H1 (cell line): ENCODE measurements at regions not wholly inside any gene's neighbourhood (a gene's known extent, or its start where the extent isn't known, plus 50 kb on each side); places are given as distances from the start of the nearest gene placed in this dataset.

Source experiments
- CHD2 ChIP-seq: IDR thresholded peaks from 2 replicates; pipeline ENCODE4 v1.6.1; 2012; ENCODE audit warnings: low read length, improper control_type of control experiment
- CTCF ChIP-seq, 3 experiments: IDR thresholded peaks; 1 replicate in 2 of 3; 2 replicates in 1 of 3; pipeline versions ENCODE4 v1.5.1 to v1.6.1; 2011; ENCODE audit warnings: low read length in 3 of 3, mild to moderate bottlenecking in 3 of 3, inconsistent platforms in 2 of 3, low read depth in 1 of 3, moderate library complexity in 1 of 3; ENCODE audit not compliant: insufficient read depth in 1 of 3; ENCODE audit errors: control extremely low read depth in 1 of 3
- EZH2 ChIP-seq: fragments of 200-600 bp; sonication (generic); IDR thresholded peaks from 2 replicates; pipeline ENCODE4 v1.7.1; 2012; ENCODE audit warnings: low read depth, mild to moderate bottlenecking, moderate library complexity, low read length, inconsistent platforms; ENCODE audit not compliant: severe bottlenecking
- GABPA ChIP-seq: IDR thresholded peaks from 2 replicates; pipeline ENCODE4 v1.6.1; 2011; ENCODE audit warnings: mild to moderate bottlenecking, low read length, moderate library complexity, borderline replicate concordance; ENCODE audit not compliant: insufficient read depth
- JUN ChIP-seq: IDR thresholded peaks from 2 replicates; pipeline ENCODE4 v1.6.1; 2011; ENCODE audit warnings: low read depth, mild to moderate bottlenecking, improper control_type of control experiment, low read length
- JUND ChIP-seq: IDR thresholded peaks from 2 replicates; pipeline ENCODE4 v1.6.1; 2011; ENCODE audit warnings: mild to moderate bottlenecking, improper control_type of control experiment, low read length
- MAX ChIP-seq: IDR thresholded peaks from 2 replicates; pipeline ENCODE4 v1.6.1; 2012; ENCODE audit warnings: inconsistent platforms
- POLR2A ChIP-seq, 2 experiments: IDR thresholded peaks; 1 replicate in 1 of 2; 2 replicates in 1 of 2; pipeline ENCODE4 v1.6.1; 2011; ENCODE audit warnings: low read depth in 2 of 2, low read length in 2 of 2, mild to moderate bottlenecking in 2 of 2; ENCODE audit errors: control extremely low read depth in 1 of 2
- POLR2AphosphoS5 ChIP-seq: IDR thresholded peaks from 2 replicates; pipeline ENCODE4 v1.6.1; 2011; ENCODE audit warnings: low read depth, low read length
- RAD21 ChIP-seq, 2 experiments: IDR thresholded peaks in 1 of 2; conservative IDR thresholded peaks in 1 of 2; 2 replicates each; pipeline ENCODE4 v1.6.1; 2011; ENCODE audit warnings: low read depth in 2 of 2, low read length in 2 of 2, improper control_type of control experiment in 1 of 2, inconsistent platforms in 1 of 2, mild to moderate bottlenecking in 1 of 2, moderate library complexity in 1 of 2
- SAP30 ChIP-seq: fragments of 300-600 bp; sonication (generic); IDR thresholded peaks from 2 replicates; pipeline ENCODE4 v1.7.1; 2012; ENCODE audit warnings: low read length, moderate library complexity, mild to moderate bottlenecking, inconsistent platforms; ENCODE audit not compliant: insufficient read depth, insufficient replicate concordance
- SIN3A ChIP-seq, 2 experiments: IDR thresholded peaks in 1 of 2; conservative IDR thresholded peaks in 1 of 2; 2 replicates each; pipeline ENCODE4 v1.6.1; 2011 to 2012; ENCODE audit warnings: low read length in 2 of 2, improper control_type of control experiment in 1 of 2, low read depth in 1 of 2, mild to moderate bottlenecking in 1 of 2
- TBP ChIP-seq: IDR thresholded peaks from 2 replicates; pipeline ENCODE4 v1.6.1; 2011; ENCODE audit warnings: low read depth, low read length, improper control_type of control experiment
- ZNF274 ChIP-seq: IDR thresholded peaks from 2 replicates; pipeline ENCODE4 v1.7.0; 2012; ENCODE audit warnings: low read length, borderline replicate concordance; ENCODE audit errors: extremely low read depth

GRCh38 chr12:116354534-116354933, 77.0 kb upstream of the MED13L start:
- TF ChIP-seq SAP30: no peak
- TF ChIP-seq CTCF (IDR thresholded peaks at IDR 0.05; ENCODE audit: control extremely low read depth in 1 of 3, insufficient read depth in 1 of 3, low read depth in 1 of 3, low read length in 3 of 3): no peak
- no peak for TF ChIP-seq JUN
- no peak for TF ChIP-seq JUND
- TF ChIP-seq SIN3A (conservative IDR thresholded peaks at IDR 0.05 in 1 of 2, IDR thresholded peaks at IDR 0.05 in 1 of 2; ENCODE audit: low read depth in 1 of 2, low read length in 2 of 2): no peak
- TF ChIP-seq EZH2: no peak
- TF ChIP-seq MAX: no peak
- TF ChIP-seq CHD2: no peak
- no peak for TF ChIP-seq POLR2AphosphoS5
- no peak for TF ChIP-seq GABPA
- TF ChIP-seq POLR2A (IDR thresholded peaks at IDR 0.05; ENCODE audit: control extremely low read depth in 1 of 2, low read depth in 2 of 2, low read length in 2 of 2): no peak
- TF ChIP-seq RAD21 (IDR thresholded peaks at IDR 0.05 in 1 of 2, conservative IDR thresholded peaks at IDR 0.05 in 1 of 2; ENCODE audit: low read depth in 2 of 2, low read length in 2 of 2): no peak
- no peak for TF ChIP-seq TBP
- TF ChIP-seq ZNF274: no peak
